CD1c-positive myeloid dendritic cell (primary cell): ENCODE measurements at regions not wholly inside any gene's neighbourhood (a gene's known extent, or its start where the extent isn't known, plus 50 kb on each side); places are given as distances from the start of the nearest gene placed in this dataset.
A peak's percentile ranks its signal among the peaks of the same experiment; 100 is the strongest.
"Not testable (repeated sequence)": the region's sequence is repeated elsewhere in the genome, so short reads cannot be mapped to it uniquely, and the experiment has no call there.

Experiments
- DNase-seq: peaks from one replicate; pipeline ENCODE4 v3.0.0-alpha.2; 2016; ENCODE audit errors: extremely low spot score

- DNase-seq: no peak
Measured at GRCh38 chr14:52202151-52202550, 65.3 kb upstream of the PTGDR start.

GRCh38 chr14:52190337-52190931, 77.1 kb upstream of the PTGDR start:
- DNase-seq: no peak

GRCh38 chr14:52189325-52189724, 78.2 kb upstream of the PTGDR start:
- DNase-seq: no peak

- DNase-seq: no peak
Measured at GRCh38 chr14:52188381-52188780, 79.1 kb upstream of the PTGDR start.

- DNase-seq: no peak
Measured at GRCh38 chr14:52185178-52185577, 82.3 kb upstream of the PTGDR start.

GRCh38 chr14:52182853-52183252, 84.6 kb upstream of the PTGDR start:
- no peak for DNase-seq

- no peak for DNase-seq
Measured at GRCh38 chr14:52179141-52179790, 88.2 kb upstream of the PTGDR start.

GRCh38 chr14:52175982-52176502, 91.5 kb upstream of the PTGDR start:
- DNase-seq: peak; percentile 4

- not testable (repeated sequence) for DNase-seq
Measured at GRCh38 chr14:52171932-52172331, 95.6 kb upstream of the PTGDR start.

- DNase-seq: no peak
Measured at GRCh38 chr14:52166822-52167221, 98.0 kb upstream of the NID2 start.

GRCh38 chr14:52155651-52156213, 86.9 kb upstream of the NID2 start:
- DNase-seq: no peak

- no peak for DNase-seq
Measured at GRCh38 chr14:52154992-52155650, 86.3 kb upstream of the NID2 start.

GRCh38 chr14:52153939-52154338, 85.1 kb upstream of the NID2 start:
- peak; percentile 7 for DNase-seq

GRCh38 chr14:52150162-52150561, 81.3 kb upstream of the NID2 start:
- DNase-seq: no peak

GRCh38 chr14:52148371-52148770, 79.5 kb upstream of the NID2 start:
- DNase-seq: no peak

GRCh38 chr14:52146504-52146903, 77.6 kb upstream of the NID2 start:
- no peak for DNase-seq

GRCh38 chr14:52144099-52144498, 75.2 kb upstream of the NID2 start:
- not testable (repeated sequence) for DNase-seq

- no peak for DNase-seq
Measured at GRCh38 chr14:52142504-52142903, 73.6 kb upstream of the NID2 start.

GRCh38 chr14:52131640-52132320, 62.9 kb upstream of the NID2 start:
- no peak for DNase-seq

GRCh38 chr14:52129721-52130120, 60.9 kb upstream of the NID2 start:
- no peak for DNase-seq

GRCh38 chr14:52125885-52126284, 57.0 kb upstream of the NID2 start:
- no peak for DNase-seq
